Smooth muscle cell (in vitro differentiated cells): ENCODE measurements at regions not wholly inside any gene's neighbourhood (a gene's known extent, or its start where the extent isn't known, plus 50 kb on each side); places are given as distances from the start of the nearest gene placed in this dataset.

Experiments
- DNase-seq: peaks from one replicate; lab custom pipeline; 2025; ENCODE audit not compliant: unreplicated experiment; lab: John Stamatoyannopoulos, UW
- H2AFZ ChIP-seq: fragments of 200-600 bp; sonication (generic); 2 replicates; pipeline ENCODE4 v1.6.0; 2016; ENCODE audit warnings: antibody characterized with exemption, low read depth, mild to moderate bottlenecking
- H3F3A ChIP-seq: fragments of 200-600 bp; sonication (generic); 2 replicates; pipeline ENCODE4 v1.6.0; 2017; ENCODE audit warnings: antibody characterized with exemption, low read depth
- H3K27ac ChIP-seq: fragments of 200-600 bp; sonication (generic); 2 replicates; pipeline ENCODE4 v1.5.1; 2016; ENCODE audit warnings: low read depth, mild to moderate bottlenecking
- H3K27me3 ChIP-seq: fragments of 200-600 bp; sonication (generic); 2 replicates; pipeline ENCODE4 v1.6.1; 2016; ENCODE audit warnings: low read depth, mild to moderate bottlenecking
- H3K36me3 ChIP-seq: fragments of 200-600 bp; sonication (generic); 2 replicates; pipeline ENCODE4 v1.5.1; 2016; ENCODE audit warnings: low read depth
- H3K4me1 ChIP-seq: fragments of 200-600 bp; sonication (generic); 2 replicates; pipeline ENCODE4 v1.5.1; 2016; ENCODE audit warnings: low read depth
- H3K4me2 ChIP-seq: fragments of 200-600 bp; sonication (generic); 2 replicates; pipeline ENCODE4 v1.6.0; 2016; ENCODE audit warnings: mild to moderate bottlenecking
- H3K4me3 ChIP-seq: fragments of 200-600 bp; sonication (generic); 2 replicates; pipeline ENCODE4 v1.5.1; 2016; ENCODE audit warnings: mild to moderate bottlenecking
- H3K79me2 ChIP-seq: fragments of 200-600 bp; sonication (generic); 2 replicates; pipeline ENCODE4 v1.6.0; 2016; ENCODE audit warnings: low read depth, mild to moderate bottlenecking
- H3K9ac ChIP-seq: fragments of 200-600 bp; sonication (generic); 2 replicates; pipeline ENCODE4 v1.6.0; 2016; ENCODE audit warnings: low read depth
- H3K9me3 ChIP-seq: fragments of 200-600 bp; sonication (generic); replicated peaks from 2 replicates; pipeline ENCODE4 v1.5.1; 2016; ENCODE audit warnings: low read depth
- H4K20me1 ChIP-seq: fragments of 200-600 bp; sonication (generic); 2 replicates; pipeline ENCODE4 v1.6.0; 2016; ENCODE audit warnings: low read depth
- CTCF ChIP-seq: fragments of 200-600 bp; sonication (generic); IDR thresholded peaks from 2 replicates; pipeline ENCODE4 v1.5.1; 2017; ENCODE audit warnings: borderline replicate concordance, mild to moderate bottlenecking, antibody characterized with exemption; ENCODE audit not compliant: insufficient read depth, poor library complexity, severe bottlenecking
- WGBS: methylation state at CpG from one replicate; pipeline ENCODE4 v1.1.7; 2016; ENCODE audit warnings: low lambda C conversion rate; 5-methylcytosine and 5-hydroxymethylcytosine counted together

GRCh38 chr10:9965341-9965740, 1052.3 kb upstream of the CELF2 start:
- Histone ChIP-seq H3K79me2 (no peaks in the 10 kb centered on the region), H2AFZ (no peak overlapping the region), H3K4me1 (no peaks in the 10 kb centered on the region), H3K4me2 (no peak overlapping the region), H3K27ac (no peak overlapping the region), H3K9ac (no peak overlapping the region), H3F3A (no peaks in the 10 kb centered on the region), H3K27me3 (no peaks in the 10 kb centered on the region), H3K4me3 (no peak overlapping the region), H3K36me3 (no peaks in the 10 kb centered on the region), H4K20me1 (no peaks in the 10 kb centered on the region), H3K9me3 (no peaks in the 10 kb centered on the region)
- TF ChIP-seq CTCF = no peak
- WGBS = 85% methylated on average over 2 of the region's 2 CpGs
- DNase-seq = no peak

- TF ChIP-seq CTCF = no peak
- 88% methylated on average over 3 of the region's 3 CpGs for WGBS
- H3K4me1 ChIP-seq = no peaks in the 10 kb centered on the region
These were observed 1030.9 kb upstream of the CELF2 start for GRCh38 chr10:9986786-9987185.

GRCh38 chr10:9987197-9987596, 1030.5 kb upstream of the CELF2 start:
- no peaks in the 10 kb centered on the region for H4K20me1 ChIP-seq
- no peaks in the 10 kb centered on the region for H3F3A ChIP-seq
- H3K79me2 ChIP-seq = no peaks in the 10 kb centered on the region
- no peak overlapping the region for H2AFZ ChIP-seq
- no peaks in the 10 kb centered on the region for H3K9me3 ChIP-seq
- no peak for DNase-seq
- no peaks in the 10 kb centered on the region for H3K27me3 ChIP-seq
- H3K4me3 ChIP-seq = no peak overlapping the region
- 90% methylated on average over 5 of the region's 5 CpGs for WGBS
- H3K27ac ChIP-seq = no peak overlapping the region
- H3K4me1 ChIP-seq = no peaks in the 10 kb centered on the region
- TF ChIP-seq CTCF = no peak
- H3K36me3 ChIP-seq = no peaks in the 10 kb centered on the region
- no peak overlapping the region for H3K9ac ChIP-seq
- no peak overlapping the region for H3K4me2 ChIP-seq

More at GRCh38 chr10:9986786-9987185, 1030.9 kb upstream of the CELF2 start:
- no peak overlapping the region for H3K9ac ChIP-seq
- no peak overlapping the region for H3K4me2 ChIP-seq
- no peak overlapping the region for H2AFZ ChIP-seq
- no peaks in the 10 kb centered on the region for H3K27me3 ChIP-seq
- no peaks in the 10 kb centered on the region for H3K79me2 ChIP-seq
- H3F3A ChIP-seq = no peaks in the 10 kb centered on the region
- no peaks in the 10 kb centered on the region for H3K9me3 ChIP-seq
- H3K36me3 ChIP-seq = no peaks in the 10 kb centered on the region
- no peak for DNase-seq
- no peak overlapping the region for H3K4me3 ChIP-seq
- no peak overlapping the region for H3K27ac ChIP-seq
- H4K20me1 ChIP-seq = no peaks in the 10 kb centered on the region

- Histone ChIP-seq H3K4me2 (peak overlapping the region; percentile 6), H4K20me1 (no peaks in the 10 kb centered on the region), H2AFZ (peak overlapping the region; percentile 18), H3K27me3 (no peaks in the 10 kb centered on the region), H3F3A (no peaks in the 10 kb centered on the region), H3K4me3 (no peak overlapping the region), H3K9me3 (no peaks in the 10 kb centered on the region), H3K4me1 (no peaks in the 10 kb centered on the region), H3K79me2 (no peaks in the 10 kb centered on the region), H3K9ac (no peak overlapping the region), H3K27ac (no peak overlapping the region), H3K36me3 (no peaks in the 10 kb centered on the region)
- WGBS = 31% methylated on average over 11 of the region's 11 CpGs
- TF ChIP-seq CTCF = no peak
- DNase-seq = no peak
These were observed 1025.0 kb upstream of the CELF2 start for GRCh38 chr10:9992661-9993060.
